Liver (tissue), 8 donors: ENCODE measurements at regions not wholly inside any gene's neighbourhood (a gene's known extent, or its start where the extent isn't known, plus 50 kb on each side); places are given as distances from the start of the nearest gene placed in this dataset.

Experiments used
- DNase-seq: peaks from one replicate; pipeline ENCODE4 v3.0.0-alpha.2; 2017; ENCODE audit warnings: low spot score
- H3K27ac ChIP-seq, 2 donors: one replicate each; pipeline ENCODE4 v1.7.0; 2013; ENCODE audit warnings: inconsistent platforms in 2 of 2, low read length in 2 of 2, control low read depth in 1 of 2, low read depth in 1 of 2, mild to moderate bottlenecking in 1 of 2
- H3K27me3 ChIP-seq, 4 donors: one replicate each; pipeline versions ENCODE4 v1.6.1 to v1.7.0; 2013; ENCODE audit warnings: low read length in 3 of 4, inconsistent platforms in 1 of 4, mild to moderate bottlenecking in 1 of 4, moderate library complexity in 1 of 4; ENCODE audit not compliant: control insufficient read depth in 4 of 4, insufficient read depth in 4 of 4
- H3K36me3 ChIP-seq, 4 donors: one replicate each; pipeline versions ENCODE4 v1.6.1 to v1.7.0; 2013; ENCODE audit warnings: low read length in 3 of 4, mild to moderate bottlenecking in 3 of 4, low read depth in 1 of 4, moderate library complexity in 1 of 4; ENCODE audit not compliant: control insufficient read depth in 4 of 4, insufficient read depth in 3 of 4
- H3K4me1 ChIP-seq, 4 donors: one replicate each; pipeline versions ENCODE4 v1.6.1 to v1.7.0; 2013; ENCODE audit warnings: low read length in 3 of 4, mild to moderate bottlenecking in 3 of 4, moderate library complexity in 1 of 4; ENCODE audit not compliant: control insufficient read depth in 4 of 4, insufficient read depth in 4 of 4
- H3K4me3 ChIP-seq, 3 donors: one replicate each; pipeline versions ENCODE4 v1.6.1 to v1.7.0; 2013; ENCODE audit warnings: low read length in 3 of 3, control low read depth in 1 of 3, low read depth in 1 of 3, mild to moderate bottlenecking in 1 of 3
- H3K9ac ChIP-seq, 2 donors: one replicate each; pipeline ENCODE4 v1.7.0; 2013; ENCODE audit warnings: low read length in 2 of 2, mild to moderate bottlenecking in 2 of 2, moderate library complexity in 2 of 2, control low read depth in 1 of 2, low read depth in 1 of 2
- H3K9me3 ChIP-seq, 4 donors: one replicate each; pipeline versions ENCODE4 v1.6.1 to v1.7.0; 2013; ENCODE audit warnings: low read length in 3 of 4; ENCODE audit not compliant: control insufficient read depth in 4 of 4
- FOXA1 ChIP-seq: IDR thresholded peaks from 2 replicates; pipeline ENCODE4 v1.6.1; 2016; ENCODE audit warnings: antibody characterized with exemption
- HNF4A ChIP-seq, 2 donors: conservative IDR thresholded peaks; 2 replicates each; pipeline ENCODE4 v1.6.1; 2016; ENCODE audit warnings: antibody characterized with exemption in 2 of 2, mild to moderate bottlenecking in 2 of 2
- HNF4G ChIP-seq: IDR thresholded peaks from 2 replicates; pipeline ENCODE4 v1.6.1; 2016; ENCODE audit warnings: antibody characterized with exemption
- JUND ChIP-seq, 2 donors: IDR thresholded peaks; 2 replicates each; pipeline ENCODE4 v1.6.1; 2016; ENCODE audit warnings: antibody characterized with exemption in 2 of 2
- NR2F2 ChIP-seq: IDR thresholded peaks from 2 replicates; pipeline ENCODE4 v1.6.1; 2016; ENCODE audit warnings: antibody characterized with exemption
- RAD21 ChIP-seq, 2 donors: IDR thresholded peaks; 2 replicates each; pipeline ENCODE4 v1.6.1; 2016; ENCODE audit warnings: antibody characterized with exemption in 2 of 2, mild to moderate bottlenecking in 2 of 2
- RXRA ChIP-seq, 2 donors: IDR thresholded peaks; 2 replicates each; pipeline ENCODE4 v1.6.1; 2017 to 2018; ENCODE audit warnings: antibody characterized with exemption in 2 of 2, mild to moderate bottlenecking in 1 of 2
- SP1 ChIP-seq: IDR thresholded peaks from 2 replicates; pipeline ENCODE4 v1.6.1; 2018; ENCODE audit warnings: antibody characterized with exemption, mild to moderate bottlenecking
- TAF1 ChIP-seq: conservative IDR thresholded peaks from 2 replicates; pipeline ENCODE4 v1.6.1; 2016; ENCODE audit warnings: antibody characterized with exemption, mild to moderate bottlenecking
- YY1 ChIP-seq: IDR thresholded peaks from 2 replicates; pipeline ENCODE4 v1.6.1; 2016; ENCODE audit warnings: antibody characterized with exemption, mild to moderate bottlenecking
- WGBS: extraction: QIAGEN DNeasy Blood & Tissue Kit; methylation state at CpG from one replicate; pipeline ENCODE4 v1.1.7; 2013; 5-methylcytosine and 5-hydroxymethylcytosine counted together
- TF ChIP-seq, protein P1 (sequence below): IDR thresholded peaks from 2 replicates; pipeline ENCODE4 v1.6.1; 2016; ENCODE audit warnings: antibody characterized with exemption
- TF ChIP-seq, protein P2 (sequence below): IDR thresholded peaks from 2 replicates; pipeline ENCODE4 v1.6.1; 2016; ENCODE audit warnings: antibody characterized with exemption
- TF ChIP-seq, protein P3 (sequence below): fragments of 150-350 bp; IDR thresholded peaks from 2 replicates; pipeline ENCODE4 v1.5.1; 2017; ENCODE audit warnings: improper control_type of control experiment, low read depth, low read length; ENCODE audit not compliant: missing input control
- donor health status: healthy.
- donor health status: healthy.
- donor health status: healthy.
- donor health status: healthy.
- donor health status: healthy.

GRCh38 chr4:175514174-175514573 lies 297.9 kb downstream of the GPM6A start:
- Histone ChIP-seq H3K9me3 (no peaks in the 10 kb centered on the region), H3K27me3 (no peaks in the 10 kb centered on the region), H3K27ac (no peak overlapping the region), H3K4me3 (no peak overlapping the region), H3K4me1 (no peaks in the 10 kb centered on the region), H3K36me3 (no peaks in the 10 kb centered on the region), H3K9ac (no peak overlapping the region)
- TF ChIP-seq NR2F2 (no peak), YY1 (no peak)
- TF ChIP-seq, protein P1, sequence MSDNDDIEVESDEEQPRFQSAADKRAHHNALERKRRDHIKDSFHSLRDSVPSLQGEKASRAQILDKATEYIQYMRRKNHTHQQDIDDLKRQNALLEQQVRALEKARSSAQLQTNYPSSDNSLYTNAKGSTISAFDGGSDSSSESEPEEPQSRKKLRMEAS, result no peak
- TF ChIP-seq, protein P2, sequence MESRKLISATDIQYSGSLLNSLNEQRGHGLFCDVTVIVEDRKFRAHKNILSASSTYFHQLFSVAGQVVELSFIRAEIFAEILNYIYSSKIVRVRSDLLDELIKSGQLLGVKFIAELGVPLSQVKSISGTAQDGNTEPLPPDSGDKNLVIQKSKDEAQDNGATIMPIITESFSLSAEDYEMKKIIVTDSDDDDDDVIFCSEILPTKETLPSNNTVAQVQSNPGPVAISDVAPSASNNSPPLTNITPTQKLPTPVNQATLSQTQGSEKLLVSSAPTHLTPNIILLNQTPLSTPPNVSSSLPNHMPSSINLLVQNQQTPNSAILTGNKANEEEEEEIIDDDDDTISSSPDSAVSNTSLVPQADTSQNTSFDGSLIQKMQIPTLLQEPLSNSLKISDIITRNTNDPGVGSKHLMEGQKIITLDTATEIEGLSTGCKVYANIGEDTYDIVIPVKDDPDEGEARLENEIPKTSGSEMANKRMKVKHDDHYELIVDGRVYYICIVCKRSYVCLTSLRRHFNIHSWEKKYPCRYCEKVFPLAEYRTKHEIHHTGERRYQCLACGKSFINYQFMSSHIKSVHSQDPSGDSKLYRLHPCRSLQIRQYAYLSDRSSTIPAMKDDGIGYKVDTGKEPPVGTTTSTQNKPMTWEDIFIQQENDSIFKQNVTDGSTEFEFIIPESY, result no peak
- no peak for DNase-seq
- WGBS, result 76% methylated on average over 5 of the region's 5 CpGs

DNA sequence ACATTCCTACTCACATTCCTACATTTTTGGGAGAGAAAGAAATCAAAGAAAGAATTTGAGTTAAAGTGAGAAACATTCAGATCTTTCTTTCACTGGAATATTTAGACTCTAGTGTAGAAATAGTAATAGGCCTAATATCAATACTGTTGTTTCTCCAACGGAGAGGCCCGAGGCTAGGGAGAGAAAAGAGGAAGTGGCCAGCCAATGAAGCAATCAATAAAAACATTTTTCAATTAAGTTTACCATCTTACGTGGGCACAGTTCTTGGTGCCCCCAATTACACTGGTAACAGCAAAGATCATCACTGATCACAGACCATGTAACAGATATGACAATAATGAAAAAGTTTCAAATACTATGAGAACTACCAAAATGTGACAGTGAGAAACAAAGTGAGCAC lies 281.4 kb downstream of the GPM6A start:
- Histone ChIP-seq H3K4me1 (no peaks in the 10 kb centered on the region), H3K36me3 (no peaks in the 10 kb centered on the region), H3K9ac (no peak overlapping the region), H3K27ac (no peak overlapping the region), H3K4me3 (no peak overlapping the region), H3K27me3 (no peaks in the 10 kb centered on the region), H3K9me3 (peaks cover 0 to 3% (median 0%) of the 10 kb centered on the region in 4 donors)
- TF ChIP-seq, protein P1, result no peak
- TF ChIP-seq NR2F2 (no peak), RXRA (IDR thresholded peaks at IDR 0.05) (no peak), FOXA1 (no peak), JUND (IDR thresholded peaks at IDR 0.05) (no peak), HNF4A (conservative IDR thresholded peaks at IDR 0.05) (no peak), TAF1 (no peak), RAD21 (IDR thresholded peaks at IDR 0.05) (no peak), SP1 (no peak), HNF4G (no peak), YY1 (no peak)
- TF ChIP-seq, protein P2, result no peak
- TF ChIP-seq, protein P3, sequence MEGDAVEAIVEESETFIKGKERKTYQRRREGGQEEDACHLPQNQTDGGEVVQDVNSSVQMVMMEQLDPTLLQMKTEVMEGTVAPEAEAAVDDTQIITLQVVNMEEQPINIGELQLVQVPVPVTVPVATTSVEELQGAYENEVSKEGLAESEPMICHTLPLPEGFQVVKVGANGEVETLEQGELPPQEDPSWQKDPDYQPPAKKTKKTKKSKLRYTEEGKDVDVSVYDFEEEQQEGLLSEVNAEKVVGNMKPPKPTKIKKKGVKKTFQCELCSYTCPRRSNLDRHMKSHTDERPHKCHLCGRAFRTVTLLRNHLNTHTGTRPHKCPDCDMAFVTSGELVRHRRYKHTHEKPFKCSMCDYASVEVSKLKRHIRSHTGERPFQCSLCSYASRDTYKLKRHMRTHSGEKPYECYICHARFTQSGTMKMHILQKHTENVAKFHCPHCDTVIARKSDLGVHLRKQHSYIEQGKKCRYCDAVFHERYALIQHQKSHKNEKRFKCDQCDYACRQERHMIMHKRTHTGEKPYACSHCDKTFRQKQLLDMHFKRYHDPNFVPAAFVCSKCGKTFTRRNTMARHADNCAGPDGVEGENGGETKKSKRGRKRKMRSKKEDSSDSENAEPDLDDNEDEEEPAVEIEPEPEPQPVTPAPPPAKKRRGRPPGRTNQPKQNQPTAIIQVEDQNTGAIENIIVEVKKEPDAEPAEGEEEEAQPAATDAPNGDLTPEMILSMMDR, result no peak
- no peak for DNase-seq
- WGBS, result 70% methylated on average over 3 of the region's 3 CpGs
